Stimulated activated CD4-positive, alpha-beta T cell treated with anti-CD3 and anti-CD28 coated beads, TNF-alpha, amount 100 ng/mL, for 48 hours (primary cell): ENCODE measurements at regions not wholly inside any gene's neighbourhood (a gene's known extent, or its start where the extent isn't known, plus 50 kb on each side); places are given as distances from the start of the nearest gene placed in this dataset.
A peak's percentile ranks its signal among the peaks of the same experiment; 100 is the strongest.
"Not testable (repeated sequence)": the region's sequence is repeated elsewhere in the genome, so short reads cannot be mapped to it uniquely, and the experiment has no call there.

Experiments used
- DNase-seq, 3 donors: peaks; one replicate each; pipeline ENCODE4 v3.0.0-alpha.2; 2020; ENCODE audit warnings: low read depth in 3 of 3

DNA sequence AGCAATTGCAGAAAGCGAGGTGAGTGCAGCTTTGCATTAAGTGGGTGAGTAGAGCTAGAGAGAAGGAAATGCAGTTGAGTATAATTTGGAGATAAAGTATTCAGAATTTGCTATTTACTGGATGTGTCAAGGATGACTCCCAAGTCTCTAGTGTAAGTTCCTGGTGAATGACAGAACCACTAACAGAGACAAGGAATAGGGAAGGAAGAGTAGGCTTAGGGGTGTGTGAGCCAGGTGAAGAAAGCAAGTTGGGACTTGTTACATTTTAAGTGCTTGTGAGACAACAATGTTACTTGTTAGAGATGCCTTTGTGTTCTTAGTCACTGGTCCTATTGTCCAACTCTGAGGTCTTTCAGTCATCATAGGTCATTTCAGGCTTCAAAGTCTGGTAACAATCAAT is 70.8 kb downstream of the TBC1D26 start:
- not testable (repeated sequence) for DNase-seq

DNA sequence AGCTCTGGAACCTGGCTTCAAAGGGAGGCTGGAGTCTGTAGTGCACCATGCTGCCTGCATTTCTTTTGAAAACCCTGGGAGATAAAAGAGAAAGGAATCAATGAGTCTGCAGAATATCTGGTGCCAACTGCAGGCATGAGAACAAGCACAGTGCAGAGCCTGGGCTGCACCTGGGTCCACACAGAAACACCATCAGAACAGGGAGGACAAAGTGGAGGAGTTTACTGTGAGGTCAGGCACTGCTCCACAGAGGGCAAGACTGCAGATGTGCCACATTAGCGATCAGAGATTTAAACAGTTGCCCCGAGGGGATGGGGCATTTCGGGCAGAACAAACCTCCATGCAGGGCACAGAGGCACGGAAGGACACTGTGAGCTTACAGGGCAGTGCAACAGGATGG is 74.7 kb downstream of the TBC1D26 start:
- not testable (repeated sequence) for DNase-seq

DNA sequence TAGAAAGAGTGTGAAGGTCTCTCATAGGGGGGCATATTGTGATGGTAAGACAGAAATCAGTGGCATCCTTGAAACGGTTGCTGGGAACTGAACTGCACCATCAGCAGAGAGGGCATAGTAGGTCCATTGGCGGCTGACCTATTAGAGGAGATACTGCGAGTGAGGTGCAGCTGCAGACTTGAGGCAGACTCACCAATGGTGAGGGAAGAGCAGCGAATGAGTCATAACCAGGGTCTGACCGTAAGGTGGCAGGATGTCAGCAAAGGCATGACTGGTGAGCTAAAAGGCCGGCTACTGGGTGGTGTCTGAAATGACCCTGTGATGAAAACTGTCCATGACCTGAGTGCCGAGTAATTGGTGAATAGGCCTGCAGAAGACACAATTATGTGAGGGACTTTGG is 81.3 kb downstream of the TBC1D26 start:
- DNase-seq = not testable (repeated sequence)

DNA sequence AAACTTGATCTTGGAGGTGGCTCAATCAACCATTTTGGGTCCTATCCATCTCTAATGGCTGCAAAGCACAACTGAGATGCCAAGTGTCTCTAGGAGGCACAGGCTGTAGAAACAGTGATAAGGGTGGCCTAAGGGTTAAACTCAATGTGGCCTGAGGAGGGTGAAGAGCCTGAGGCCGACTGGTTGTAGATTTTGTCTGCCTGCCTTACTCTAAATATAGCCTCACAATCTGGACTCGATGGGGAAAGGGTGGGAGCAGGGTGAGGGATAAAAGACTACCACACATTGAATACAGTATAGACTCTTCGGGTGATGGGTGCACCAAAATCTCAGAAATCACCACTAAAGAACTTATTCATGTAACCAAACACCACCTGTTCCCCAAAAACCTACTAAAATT is 81.9 kb downstream of the TBC1D26 start:
- not testable (repeated sequence) for DNase-seq

DNA sequence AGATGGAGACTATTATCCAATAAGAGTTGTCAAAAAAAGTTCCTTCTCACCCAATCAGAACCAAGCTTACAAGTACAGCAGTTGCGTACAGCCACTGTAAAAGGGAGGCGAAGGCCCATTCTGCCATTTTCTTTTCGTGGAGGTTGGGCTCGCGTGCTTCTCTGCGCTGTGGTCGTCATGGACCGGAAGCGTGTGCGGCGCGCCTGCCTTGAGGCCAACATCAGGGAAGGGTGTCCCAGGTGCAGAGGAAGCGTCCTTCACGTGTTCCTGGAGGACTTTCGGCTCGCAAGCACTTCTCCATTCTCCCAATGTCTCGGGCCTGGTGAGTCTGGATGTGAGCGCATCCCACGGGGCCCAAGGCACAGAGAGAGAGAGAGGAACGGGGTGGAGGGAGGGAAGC is 85.8 kb downstream of the TBC1D26 start:
- DNase-seq = not testable (repeated sequence)

DNA sequence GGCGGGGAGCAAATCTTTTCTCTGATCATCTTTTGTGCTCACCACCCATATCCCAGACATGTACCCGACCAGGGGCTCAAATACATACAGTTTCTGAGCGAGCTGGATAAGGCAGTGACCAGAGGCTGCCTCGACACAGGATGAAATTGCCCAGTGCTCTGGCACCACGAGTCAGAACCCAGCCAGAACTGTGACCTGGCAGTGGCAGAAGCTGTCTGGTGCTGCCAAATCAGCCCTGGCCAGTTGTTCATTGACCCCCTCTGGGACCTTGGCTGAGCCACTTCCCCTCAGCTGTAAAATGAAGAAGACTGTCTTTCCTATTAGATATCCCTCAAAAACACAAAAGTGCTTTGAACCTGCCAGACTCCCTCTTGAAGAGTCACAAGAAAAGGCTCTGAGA is 90.2 kb downstream of the TBC1D26 start:
- not testable (repeated sequence) for DNase-seq

DNA sequence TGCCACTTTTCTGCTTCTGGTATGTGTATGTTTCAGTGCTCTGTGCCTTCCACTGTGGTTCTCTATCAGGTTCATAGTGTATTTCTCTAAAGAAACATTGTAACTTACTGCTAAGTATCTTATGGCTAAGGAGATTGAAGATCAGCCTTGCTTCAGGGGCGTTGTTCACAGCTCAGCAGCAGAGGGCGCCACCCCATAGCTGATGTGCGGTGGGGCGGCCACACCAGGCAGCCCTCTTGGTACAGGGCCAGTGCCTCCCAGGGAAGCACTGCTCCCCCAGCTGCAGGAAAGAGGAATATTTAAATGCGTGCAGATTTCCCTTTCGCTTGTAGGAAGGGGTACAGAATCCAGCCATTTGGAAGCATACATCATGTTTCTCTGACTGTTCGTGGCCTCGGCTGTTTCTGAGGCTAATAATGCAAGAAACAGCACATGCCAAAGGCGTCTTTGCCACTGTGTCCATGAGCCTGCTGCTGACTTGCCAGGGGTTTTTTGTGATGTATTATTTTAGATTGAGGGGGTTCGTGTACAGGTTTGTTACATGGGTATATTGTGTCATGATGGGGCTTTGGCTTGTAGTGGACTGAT is 96.7 kb downstream of the TBC1D26 start:
- peak; percentile 57 to 69 (median 60) for DNase-seq

DNA sequence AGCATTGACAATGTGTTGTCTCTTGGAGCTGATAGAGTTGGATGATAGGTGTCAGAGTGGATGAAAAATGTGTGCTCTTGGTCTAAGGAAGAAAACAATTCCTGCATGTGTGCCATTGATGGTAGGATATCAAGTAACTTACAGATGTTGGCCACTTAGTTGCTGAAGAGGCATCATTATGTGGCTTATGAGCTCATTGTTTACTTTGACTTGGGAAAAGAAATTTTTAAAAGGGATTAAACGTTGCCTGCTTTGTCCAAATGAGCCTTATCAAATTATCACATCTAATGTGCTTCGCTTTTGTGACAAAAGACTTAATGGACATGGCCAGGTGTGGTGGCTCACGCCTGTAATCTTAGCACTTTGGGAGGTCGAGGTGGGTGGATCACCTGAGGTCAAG is 98.1 kb downstream of the TBC1D26 start:
- not testable (repeated sequence) for DNase-seq

DNA sequence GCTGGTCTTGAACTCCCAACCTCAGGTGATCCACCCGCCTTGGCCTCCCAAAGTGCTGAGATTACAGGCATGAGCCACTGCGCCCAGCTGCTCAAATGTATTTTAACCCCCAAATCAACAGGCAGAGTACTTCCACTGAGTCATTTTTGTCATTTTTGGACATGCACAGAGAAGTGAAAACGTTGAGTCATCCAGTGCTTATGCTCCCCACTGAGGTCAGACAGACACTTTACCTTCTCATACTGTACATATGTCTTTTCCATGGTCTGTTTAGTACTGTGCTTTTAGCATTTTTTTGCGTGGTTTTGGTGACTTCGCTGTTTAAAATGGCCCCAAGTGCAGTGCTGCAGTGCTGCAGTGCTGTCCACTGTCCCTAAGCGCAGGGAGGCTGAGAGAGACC is 99.1 kb downstream of the TBC1D26 start:
- DNase-seq = peak in 2 of 3 donors; percentile 15 to 21

DNA sequence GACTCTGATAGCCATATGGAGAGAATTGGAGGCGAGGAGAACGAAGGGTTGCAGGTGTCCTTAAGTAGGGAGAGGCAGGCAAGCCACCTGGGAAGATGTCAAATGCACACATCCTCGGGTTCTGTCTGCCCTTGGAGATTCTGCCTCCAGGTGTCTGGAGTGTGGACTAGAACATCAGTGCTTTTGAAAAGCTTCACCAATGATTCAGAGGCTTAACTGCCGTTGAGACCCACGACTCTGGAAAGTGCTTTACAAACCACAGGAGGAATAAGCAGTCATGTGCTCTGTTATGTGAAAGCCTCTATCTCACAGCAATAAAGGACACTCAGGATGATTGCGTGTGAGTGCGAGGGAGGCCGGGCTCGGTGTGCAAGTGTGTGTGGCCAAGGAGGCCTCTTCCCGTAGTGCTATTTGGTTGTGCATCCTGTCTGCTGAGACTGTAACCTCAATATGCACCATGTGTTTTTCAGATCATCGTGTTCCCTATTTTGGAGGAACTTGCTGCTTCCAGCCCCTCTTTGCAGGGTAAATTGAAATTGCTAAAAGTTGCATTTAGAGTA is 100.9 kb downstream of the TBC1D26 start:
- peak in 1 of 3 donors; percentile 5 for DNase-seq

DNA sequence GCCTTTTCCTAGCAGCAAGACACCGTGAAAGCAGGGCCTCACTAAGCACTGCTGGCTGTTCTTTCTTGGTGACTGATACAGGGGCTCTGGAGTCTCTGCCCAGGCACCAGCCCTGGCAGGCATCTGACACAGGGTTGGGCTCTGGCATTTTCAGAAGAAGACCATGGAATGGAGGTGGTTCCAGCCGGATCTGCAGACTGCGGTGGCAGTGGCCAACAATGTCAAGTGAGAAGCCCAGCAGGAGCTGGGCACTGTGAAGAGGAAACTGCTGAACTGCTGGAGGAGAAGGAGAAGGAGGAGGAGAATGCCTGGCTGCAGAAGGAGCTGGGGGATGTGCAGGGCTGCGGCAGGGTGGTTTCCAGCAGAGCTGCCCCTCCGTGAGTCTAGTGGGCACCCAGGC is 101.8 kb downstream of the TBC1D26 start:
- DNase-seq = not testable (repeated sequence)

DNA sequence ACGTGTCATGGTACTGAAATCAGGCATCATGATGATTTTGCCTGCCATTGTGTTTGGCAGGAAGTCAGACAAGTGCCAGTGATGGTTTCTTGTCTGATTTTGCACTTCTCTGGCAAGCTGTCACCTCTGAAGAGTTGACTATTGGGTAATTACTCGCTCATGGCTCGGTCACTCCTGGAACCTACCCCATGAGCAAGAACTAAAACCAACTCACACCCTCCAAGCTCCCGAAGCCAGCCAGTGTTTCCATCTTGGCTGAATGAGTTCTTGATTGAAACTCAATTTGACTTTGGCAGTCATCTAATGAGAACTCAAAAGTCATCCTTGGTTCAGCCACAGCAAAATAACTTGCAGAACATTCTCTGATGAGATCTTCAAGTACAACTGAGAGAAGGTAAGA is 103.4 kb downstream of the TBC1D26 start:
- DNase-seq = peak in 1 of 3 donors; percentile 8

DNA sequence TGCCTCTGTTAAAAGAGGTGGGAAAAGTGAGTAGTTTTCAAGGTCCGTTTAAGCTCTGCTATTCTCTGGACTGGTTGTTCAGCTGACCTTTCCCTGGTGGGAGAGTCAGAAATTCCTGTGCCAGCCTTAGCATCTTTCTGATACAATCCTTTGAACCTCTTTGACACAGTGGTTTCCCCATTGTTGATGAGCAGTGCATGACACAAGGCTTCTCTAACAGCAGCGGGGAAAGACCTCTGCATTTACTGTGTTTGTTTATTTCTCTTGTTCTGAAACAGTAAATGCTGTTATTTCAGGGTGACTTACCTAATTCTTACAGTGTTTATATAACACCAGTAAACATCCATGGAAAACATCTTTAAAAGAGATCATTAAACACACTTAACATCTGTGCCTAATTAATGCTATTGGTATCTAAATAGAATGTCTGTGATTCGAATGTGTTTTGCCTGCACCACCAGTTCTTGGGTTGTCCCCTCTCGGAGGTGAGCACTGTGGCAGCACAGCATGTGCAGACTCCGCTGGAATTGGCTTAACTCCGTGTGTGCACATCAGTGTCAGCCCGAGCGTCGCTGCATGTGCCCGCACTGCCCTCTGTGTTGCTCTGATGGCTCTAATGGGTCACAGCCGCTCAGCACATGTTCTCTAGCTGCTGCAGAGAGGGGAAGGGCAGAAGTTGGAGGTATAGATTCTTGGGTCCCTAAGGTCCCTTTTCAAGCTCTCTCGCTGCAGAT is 104.3 kb downstream of the TBC1D26 start:
- DNase-seq = not testable (repeated sequence)

DNA sequence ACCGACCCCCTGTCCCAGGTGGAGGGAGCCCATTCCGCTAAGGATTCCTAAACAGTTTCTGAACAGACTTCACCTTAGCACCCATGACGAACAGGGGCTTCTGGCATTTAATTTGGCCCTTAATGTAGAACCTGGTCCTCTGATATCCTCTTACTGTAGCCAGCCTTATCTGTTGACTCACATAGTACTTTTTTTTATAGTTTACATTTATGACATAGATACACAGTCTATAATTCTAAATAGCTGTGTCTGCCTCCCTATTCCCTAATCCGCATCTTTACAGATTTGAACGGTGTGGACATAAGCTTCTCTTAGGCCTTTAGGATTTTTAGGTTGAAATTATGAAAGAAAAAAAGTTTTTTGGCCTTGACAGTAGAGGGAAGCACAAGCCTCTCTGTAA is 104.9 kb downstream of the TBC1D26 start:
- DNase-seq = not testable (repeated sequence)

DNA sequence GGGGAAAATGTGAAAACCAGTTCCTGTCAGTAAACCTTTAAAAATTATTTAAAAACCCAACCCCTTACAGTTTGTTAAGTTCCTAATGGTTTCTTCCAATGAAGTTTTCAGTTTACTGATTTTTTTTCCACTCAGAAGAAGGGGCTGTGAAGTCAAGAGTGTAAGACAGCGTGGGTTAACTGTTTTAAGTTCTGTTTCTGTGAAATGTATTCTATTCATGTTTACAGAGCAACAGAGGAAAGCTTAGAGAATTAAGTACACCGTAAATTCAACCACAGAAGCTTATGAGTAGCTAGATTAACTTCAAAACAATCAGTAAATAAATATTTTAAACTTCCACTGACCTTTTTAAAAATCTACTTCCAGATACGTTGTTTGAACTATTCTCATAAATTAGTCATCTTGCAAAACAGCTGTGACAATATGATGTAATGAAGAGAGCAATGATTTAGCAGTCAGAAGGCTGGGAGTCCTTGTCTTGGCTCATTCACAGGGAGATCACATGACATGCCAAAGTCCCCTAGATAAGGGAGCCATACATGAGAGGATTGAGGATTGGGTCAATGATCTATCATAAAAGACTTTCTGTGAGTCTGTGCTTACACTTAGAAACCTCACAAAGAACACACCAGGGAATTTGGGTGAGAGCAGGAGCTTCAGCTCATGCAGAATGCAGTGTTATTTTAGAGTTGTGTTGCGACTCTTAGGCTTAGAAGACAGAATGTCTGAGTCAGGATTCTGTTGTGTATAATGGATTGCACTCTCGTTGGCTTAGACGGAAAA is 97.3 kb upstream of the ADORA2B start:
- not testable (repeated sequence) for DNase-seq

DNA sequence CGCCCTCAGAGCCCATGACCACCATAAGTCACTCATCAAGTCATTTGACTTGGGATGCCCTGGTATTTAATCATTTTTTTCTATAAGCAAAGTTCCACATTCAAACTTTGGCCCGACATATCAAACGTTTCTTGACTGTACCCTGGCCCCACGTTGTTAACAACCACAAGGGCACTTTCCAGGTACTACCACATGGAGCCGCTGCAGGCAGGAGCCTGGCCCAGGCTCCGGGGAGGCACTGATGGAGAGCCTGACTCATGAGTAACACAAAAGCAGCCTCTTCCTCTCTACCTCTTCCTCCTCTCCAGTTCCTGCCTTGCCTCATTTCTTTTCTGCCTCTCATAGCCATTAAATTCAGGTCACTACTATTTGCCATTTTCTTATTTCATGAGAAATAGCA is 95.9 kb upstream of the ADORA2B start:
- peak; percentile 33 to 64 (median 53) for DNase-seq

DNA sequence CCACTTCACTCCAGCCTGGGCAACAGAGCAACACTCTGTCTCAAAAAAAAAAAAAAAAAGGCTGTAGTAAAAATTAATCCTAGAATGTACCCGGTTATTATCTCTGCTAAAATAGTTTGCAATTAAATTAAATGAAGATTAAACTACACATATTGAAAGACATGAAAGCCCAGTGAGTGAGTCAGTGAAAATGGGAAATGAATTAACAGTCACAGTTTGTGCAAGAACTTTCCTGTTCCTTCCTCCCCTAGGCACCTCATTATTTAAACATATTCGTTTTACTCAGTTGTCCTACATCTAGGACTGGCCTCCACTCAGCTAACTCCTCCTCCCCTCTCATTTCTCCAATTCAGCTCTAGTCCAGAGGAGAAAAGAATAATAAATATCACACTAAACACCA is 94.9 kb upstream of the ADORA2B start:
- not testable (repeated sequence) for DNase-seq

DNA sequence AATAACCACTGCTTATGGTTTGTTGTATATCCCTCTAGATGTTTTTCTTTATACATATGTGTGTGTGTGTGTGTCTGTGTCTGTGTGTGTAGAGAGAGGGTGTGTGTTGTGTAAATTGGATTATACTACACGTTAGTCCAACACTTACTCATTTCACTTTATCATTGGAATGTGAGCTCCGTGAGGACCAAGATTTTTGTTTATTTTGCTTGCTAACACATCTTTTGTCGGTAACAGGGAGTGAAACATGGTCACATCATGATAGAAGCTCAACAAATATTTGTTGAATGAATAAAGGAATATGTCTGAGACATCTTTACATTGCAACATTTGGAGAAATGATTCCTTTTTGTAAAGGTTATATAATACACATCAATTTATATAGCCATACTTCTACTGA is 94.2 kb upstream of the ADORA2B start:
- not testable (repeated sequence) for DNase-seq

DNA sequence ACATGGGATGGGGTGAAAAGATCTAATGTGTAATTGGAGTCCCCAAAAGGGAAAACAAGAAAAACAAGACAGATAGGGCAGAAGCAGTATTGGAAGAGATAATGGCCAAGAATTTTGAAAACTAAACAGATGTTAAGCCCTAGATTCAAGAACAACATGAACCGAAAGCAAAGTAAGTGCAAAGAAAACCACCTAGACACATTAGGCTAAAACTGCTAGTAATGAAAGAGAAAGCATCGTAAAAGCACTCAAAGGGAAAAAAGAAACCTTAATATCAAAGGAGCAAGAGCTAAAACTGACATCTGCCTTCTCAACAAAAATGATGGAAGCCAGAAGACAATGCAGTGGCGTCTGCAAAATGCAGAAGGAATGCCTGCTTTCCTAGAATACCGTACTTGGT is 92.1 kb upstream of the ADORA2B start:
- not testable (repeated sequence) for DNase-seq

DNA sequence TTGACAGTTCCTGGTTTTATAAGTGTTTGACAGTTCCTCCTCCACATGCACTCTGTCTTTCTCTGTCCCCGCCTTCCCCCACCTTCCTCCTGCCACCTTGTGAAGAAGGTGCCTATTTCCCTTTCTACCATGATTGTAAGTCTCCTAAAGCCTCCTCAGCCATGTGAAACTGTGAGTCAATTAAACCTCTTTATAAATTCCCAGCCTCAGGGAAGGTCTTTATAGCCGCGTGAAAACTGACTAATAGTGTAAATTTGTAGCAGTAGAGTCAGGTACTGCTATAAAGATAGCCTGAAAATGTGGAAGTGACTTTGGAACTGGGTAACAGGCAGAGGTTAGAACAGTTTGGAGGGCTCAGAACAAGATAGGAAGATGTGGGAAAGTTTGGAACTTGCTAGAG is 88.7 kb upstream of the ADORA2B start:
- DNase-seq = not testable (repeated sequence)

DNA sequence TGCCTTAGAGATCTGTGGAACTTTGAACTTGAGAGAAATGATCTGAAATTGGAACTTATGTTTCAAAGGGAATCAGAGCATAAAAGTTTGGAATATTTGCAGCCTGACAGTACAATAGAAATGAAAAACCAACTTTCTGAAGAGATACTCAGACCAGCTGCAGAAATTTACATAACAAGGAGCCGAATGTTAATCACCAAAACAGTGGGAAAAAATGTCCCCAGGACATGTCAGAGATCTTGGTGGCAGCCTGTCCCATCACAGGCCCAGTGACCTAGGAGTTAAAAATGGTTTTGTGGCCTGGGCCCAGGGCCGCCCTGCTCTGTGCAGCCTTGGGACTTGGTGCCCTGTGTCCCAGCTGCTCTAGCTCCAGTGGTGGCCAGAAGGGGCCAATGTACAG is 88.2 kb upstream of the ADORA2B start:
- DNase-seq = not testable (repeated sequence)

DNA sequence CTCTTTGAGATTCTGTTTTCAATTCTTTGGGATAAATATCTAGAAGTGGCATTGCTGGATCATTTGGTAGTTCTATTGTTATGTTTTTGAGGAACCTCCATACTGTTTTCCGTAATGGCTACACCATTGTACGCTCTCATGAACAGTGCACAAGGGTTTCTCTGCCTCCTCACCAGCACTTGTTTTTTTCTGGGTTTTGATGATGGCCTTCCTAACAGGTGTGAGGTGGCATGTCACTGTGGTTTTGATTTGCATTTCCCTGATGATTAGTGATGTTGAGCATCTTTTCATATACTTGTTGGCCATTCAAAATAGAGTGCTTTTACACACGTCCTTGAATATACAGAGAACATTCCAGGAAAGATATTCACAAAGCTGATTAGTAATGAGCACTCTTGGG is 86.8 kb upstream of the ADORA2B start:
- not testable (repeated sequence) for DNase-seq
